HG03175 (cell line): ENCODE measurements at regions not wholly inside any gene's neighbourhood (a gene's known extent, or its start where the extent isn't known, plus 50 kb on each side); places are given as distances from the start of the nearest gene placed in this dataset.

Experiments
- ATAC-seq: cut with Tn5 transposase; IDR thresholded peaks from one replicate; pipeline ENCODE4 v1.9.1; 2021; ENCODE audit warnings: mild to moderate bottlenecking, moderate library complexity; ENCODE audit not compliant: unreplicated experiment

DNA sequence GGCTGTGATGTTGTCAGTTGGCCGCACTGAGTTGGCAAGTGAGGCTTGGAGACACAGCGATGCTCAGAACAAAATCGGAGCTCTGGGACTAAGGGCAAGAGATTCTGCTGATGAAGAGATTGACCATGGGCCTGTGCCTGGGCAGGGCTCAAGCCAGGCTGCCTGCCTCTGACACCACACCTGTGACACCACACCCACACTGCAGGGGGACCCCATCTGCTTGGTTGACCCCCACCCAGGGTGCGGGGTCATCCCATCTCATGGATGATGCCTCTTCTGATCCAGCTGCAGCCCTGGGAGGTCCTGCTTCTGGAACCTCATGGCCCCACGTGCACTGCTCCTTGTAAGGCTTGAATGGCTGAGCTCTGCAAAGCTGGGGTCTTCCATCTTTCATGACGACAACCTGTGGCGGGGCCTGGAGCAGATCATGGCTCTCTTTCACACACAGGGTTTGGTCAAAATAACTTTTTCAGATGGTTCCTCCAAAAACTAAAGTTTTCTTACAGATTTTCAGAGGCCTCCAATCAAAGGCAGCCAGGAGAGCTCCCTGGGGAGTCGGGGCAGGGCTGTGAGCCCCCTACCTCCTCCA, 185.2 kb downstream of the GADD45G start:
- no peak for ATAC-seq

DNA sequence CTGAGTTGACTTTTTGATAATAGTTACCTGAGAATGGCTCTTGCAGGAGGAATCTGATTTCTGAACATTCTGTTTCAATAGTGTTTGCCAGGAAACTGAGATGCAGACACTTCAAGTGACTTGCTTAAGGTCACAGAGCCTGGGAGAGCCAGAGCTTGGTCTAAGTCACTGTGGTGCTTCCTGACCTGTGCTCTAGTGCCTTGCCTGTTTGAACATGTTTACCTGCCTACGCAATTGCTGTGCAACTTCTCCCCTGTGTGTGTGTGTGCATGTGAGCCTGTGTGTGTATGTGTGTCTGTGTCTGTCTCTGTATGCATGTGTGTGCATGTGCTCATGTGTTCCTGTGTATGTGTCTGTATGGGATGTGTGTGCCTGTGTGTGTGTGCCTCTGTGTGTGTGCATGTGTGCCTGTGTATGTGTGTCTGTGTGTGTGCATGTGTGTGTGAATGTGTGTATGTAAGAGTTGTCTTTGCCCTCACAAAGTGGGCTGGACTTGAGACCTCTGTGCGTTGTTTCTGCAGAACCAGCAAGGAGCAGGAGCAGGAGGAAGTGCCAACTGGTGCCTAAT, 185.8 kb downstream of the GADD45G start:
- ATAC-seq = no peak

DNA sequence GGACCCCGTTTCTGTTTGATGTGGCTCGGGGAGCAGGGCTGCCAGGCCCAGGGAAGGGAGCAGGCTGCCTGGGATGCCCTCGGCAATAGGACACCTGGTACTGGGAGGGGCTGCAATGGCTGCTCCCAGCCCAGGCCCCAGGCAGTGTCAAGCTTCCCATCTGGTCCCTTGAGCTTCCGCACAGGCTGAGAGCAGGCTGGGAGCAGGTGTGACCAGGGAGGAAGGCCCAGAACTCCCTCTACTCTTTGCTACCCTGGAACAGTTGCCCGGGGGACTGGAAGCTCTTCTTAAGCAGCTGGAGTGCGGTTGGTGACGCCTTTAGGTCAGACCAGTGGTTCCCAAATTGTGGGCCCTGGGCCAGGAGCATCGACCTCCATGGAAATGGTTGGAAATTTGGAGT, 186.9 kb downstream of the GADD45G start:
- ATAC-seq = no peak

DNA sequence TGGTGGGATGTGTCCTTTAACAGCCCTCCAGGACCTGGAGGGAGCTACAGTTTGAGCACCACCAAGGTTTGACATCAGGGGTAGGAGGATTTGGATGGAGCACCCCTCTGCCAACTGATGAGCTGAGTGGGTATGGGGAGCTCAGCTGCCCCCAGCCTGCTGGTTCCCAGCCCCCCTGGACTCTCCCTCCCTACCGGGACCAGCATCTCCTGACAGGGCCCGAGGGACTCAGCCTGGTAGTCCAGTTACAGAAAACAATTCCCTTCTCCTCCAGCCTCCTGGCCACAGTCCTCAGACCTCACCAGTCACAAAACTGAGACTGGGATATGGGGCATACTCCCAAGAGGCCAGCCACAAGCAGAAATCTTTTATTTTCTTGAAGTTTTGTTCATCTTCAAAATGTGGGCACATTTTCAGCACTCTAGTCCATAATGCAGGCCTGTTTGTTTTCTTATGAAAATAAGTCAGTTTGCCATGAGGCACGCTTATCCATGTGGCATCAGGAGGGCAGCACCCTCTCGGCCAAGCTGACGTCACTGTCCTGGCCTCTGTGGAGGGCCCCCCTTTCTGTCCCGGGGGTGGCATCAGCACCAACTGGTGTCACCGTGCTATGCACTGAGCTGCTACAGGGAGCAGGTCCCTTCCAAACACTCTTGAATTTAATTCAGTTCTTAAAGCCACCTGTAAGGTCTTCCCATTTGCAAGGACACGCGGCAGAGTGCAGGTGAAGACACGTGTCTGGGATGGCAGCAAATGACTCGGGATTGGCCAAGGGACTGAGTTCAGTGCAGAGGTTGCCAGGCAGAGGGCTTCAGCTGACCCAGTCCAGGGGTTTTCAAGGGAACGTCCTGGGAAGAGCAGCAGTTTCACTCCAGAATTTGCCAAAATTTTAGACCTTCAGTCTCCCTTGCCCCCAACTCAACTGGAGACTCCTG, 187.6 kb downstream of the GADD45G start:
- no peak for ATAC-seq

DNA sequence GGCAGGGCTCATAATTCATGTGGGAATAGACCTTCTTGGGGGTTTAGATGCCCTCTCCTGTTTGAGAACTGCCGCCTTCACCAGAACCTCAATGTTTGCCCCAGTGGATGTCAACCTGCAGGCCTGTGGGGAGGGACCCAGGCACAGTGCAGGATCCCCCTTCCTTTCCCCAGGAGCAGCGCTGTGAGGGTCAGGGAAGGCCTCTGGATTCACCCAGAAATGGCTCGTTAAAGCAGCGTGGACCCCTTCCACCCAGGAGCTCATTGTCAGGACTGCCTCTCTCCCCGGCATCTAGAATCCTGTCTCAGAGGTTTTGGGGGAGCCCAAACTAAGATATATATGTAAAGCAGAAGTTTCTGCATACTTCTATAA, 188.3 kb downstream of the GADD45G start:
- ATAC-seq = no peak

DNA sequence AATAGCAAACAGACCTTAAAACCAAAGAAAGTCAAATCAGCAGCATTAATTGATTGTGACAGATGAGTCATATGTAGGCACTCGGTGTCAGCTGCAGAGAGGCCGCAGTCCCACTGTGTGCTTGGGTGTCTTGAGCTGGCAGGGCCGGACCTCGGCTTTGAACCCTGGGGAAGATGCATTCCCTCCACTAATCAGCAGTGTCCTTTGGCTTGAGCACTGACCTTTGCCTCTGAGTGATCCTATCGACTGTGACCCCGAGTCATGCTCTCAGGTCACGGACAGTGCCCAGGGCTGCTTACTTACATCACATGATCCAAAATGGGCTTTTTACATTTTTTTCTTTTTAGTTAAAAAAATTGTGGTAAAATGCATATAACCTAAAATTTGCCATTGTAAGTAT, 188.7 kb downstream of the GADD45G start:
- ATAC-seq = no peak

DNA sequence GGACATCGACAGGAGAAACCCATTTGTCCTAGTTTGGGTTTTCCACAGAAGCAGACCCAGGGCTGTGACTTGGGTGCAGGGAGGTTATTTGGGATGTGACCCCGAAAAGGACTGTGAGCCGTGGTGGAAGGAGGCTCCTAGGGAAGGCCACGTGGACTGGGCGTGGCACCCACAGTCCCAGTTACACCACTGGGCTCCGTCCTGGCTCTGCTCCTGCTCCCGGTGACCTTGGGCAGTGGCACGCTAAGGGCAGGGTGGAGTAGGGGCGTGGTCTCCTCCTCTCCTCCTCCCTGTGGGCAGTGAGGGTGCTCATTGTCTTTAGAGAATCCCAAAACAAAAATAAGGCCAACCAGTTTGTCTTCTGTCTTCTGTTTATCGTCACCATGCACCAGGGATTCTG, 190.1 kb downstream of the GADD45G start:
- ATAC-seq = no peak

DNA sequence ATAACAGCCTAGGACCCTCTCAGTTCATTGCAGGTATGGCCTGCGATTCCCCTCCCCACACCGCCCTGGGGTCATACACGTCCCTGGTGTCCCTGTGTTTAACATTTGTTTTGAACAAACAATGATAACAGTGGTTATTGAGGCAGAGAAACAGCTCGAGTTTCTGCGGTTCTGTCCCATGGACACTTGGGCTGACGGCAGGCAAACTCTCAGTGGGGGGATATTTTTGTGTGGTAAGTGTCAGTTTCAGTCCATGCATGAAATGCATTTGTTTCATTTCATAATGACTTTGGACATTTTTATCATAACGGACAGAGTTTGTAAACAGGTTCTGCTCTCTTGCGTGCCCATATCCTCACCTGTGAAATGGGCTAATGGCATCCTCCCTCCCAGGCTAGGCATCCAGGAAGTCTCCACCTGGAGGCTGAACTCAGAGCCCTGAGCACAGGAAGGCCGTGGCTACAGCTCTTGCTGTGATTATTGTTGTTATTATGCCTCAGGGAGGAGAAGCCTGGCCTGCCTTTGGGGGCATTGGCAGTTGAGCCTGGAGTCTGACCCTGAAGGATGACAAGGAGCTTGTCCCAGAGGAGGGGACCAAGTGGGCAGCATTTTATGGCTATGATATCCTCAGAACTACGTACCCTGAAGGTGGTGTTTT, 190.9 kb downstream of the GADD45G start:
- ATAC-seq = no peak

DNA sequence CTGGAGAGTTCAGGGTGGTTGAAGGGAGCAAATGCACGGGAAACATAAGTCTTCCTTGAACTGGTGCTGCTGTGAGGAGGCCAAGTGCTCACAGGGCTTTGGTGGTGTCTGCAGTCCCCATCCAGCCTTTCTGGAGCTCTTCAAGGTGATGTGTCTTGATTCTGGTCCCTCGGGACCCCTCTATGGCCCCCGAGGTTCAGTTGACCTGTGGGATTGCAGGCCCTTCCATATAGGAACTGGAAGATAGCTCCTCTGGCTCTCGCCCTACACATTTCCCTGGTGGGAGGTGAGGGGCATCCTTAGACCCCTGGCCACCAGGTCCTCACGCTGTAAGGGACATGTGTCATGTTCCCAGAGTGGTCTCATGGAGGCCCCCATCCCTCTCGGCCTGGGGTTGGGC, 191.8 kb downstream of the GADD45G start:
- no peak for ATAC-seq

DNA sequence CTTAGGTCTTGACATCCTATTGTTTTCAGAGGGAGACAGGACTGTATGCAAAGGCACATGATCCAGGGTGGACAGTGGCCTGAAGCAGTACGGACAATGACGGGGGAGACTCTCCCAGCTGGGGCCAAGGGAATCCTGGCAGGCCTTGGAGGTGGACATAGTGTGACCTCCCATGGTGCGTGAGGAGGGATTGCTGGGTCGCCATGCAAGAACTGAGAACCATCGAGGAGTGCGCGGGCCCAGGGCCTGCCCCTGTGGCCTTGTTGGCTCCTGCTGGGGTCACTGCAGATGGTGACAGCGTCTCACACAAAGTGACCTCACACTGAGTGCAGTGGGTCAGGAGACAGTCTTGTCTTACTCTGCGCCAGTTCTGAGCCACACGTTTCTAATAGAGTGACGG, 192.4 kb downstream of the GADD45G start:
- no peak for ATAC-seq

DNA sequence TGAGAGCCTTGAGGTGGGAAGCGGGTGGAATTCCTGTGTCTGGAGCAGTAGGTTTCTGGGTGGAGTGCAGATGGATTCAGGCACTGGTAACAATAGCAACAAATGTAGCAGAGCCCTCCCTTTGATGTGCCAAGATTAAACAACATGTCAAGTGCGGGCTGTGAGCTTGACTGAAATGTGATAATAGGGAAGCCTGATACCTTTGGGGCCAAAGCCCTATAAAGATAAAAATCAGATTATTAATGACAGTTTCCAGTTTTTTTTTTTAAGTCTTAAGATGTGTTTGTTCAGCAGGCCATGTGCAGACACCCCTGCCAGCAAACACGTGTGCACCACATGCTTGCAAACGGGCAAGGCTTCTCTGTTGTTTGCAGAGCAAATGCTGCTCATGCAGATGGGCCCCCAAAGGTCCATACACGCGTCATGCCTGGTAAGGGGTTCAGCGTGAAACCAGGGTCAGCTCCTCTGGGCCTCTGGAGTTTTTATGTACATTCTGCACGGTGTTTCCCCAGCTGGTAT, 193.2 kb downstream of the GADD45G start:
- ATAC-seq = no peak

DNA sequence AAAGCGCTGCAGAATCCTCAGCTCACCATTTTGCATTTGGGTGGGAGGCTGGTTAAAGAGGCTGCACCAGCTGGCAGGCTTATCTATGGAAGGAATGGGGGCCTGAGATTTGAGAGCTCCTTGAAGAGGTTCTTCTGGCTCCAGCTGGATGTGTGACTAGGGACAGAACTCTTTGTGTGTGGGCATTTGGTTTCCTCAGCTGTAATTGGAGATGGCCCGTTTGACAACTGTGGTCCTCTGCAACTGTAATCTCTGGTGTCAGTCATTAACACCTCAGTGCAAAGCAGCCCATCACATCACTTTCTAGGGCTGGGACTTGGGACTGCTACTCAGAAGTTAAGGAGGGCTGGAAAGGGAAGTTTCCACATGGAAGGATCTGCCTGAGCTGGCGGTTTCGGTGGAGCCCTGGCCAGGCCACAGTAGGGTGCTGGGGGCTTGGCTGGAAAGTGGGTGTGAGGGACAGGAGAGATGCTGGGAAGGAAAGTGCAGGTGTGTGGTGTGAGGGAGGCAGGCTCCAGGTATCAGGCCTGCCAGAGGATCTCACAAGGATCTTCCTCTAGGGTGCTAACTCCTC, 193.8 kb downstream of the GADD45G start:
- ATAC-seq = no peak

DNA sequence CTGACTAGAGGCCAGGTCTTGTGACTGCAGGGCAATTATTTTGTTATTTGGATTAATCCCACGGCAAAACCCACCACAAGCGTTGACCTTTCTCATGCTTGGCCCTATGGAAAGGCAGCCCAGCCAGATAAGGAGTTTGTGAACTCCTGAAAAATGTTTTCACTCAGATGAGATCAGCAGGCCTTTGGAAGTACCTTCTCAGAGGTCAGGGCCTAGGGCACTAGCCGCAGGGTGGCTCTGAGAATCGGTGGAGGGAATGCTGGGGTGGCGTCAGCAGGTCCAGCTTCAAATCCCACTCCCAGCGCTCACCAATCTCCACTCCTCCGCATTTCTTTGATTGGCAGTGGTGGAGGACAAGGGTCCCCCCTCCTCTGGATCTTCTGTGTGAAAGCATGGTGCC, 194.4 kb downstream of the GADD45G start:
- no peak for ATAC-seq

DNA sequence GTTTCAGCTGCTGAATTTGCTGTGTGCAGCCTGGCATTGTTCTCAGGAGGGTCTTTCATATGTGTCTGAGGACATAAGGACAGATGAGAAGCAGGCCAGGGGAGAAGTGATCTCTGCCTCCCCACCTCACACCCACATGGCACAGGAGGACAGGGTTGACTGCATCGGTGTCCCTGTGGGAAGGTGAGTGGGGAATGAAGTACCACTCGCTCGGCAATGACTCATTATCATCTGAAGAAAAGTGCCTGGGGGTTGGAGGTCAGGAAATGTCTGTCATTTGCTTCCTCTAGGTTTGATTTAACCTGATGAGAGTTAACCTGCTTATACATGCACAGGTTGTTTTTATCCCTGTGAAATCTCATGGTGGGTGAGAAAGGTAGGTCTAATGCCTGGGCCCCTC, 195.0 kb downstream of the GADD45G start:
- no peak for ATAC-seq

DNA sequence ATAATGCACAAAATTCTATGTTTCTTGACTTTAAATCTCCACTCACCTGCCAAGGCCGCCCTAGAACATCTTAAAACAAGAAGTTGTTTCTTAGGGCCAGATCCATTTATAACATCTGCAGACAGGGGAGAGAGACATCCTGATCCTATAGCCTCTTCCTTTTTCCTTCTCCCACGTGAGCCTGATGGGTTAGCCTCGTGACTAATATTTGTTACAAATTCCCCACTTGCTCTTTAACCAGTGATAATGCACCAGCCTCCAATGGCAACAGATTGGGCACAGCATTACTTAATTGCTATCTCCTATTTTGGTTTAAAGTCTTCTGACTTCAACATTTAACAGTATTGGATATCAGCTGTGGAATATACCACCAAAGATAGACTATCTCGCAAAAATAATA, 196.5 kb downstream of the GADD45G start:
- ATAC-seq = no peak

DNA sequence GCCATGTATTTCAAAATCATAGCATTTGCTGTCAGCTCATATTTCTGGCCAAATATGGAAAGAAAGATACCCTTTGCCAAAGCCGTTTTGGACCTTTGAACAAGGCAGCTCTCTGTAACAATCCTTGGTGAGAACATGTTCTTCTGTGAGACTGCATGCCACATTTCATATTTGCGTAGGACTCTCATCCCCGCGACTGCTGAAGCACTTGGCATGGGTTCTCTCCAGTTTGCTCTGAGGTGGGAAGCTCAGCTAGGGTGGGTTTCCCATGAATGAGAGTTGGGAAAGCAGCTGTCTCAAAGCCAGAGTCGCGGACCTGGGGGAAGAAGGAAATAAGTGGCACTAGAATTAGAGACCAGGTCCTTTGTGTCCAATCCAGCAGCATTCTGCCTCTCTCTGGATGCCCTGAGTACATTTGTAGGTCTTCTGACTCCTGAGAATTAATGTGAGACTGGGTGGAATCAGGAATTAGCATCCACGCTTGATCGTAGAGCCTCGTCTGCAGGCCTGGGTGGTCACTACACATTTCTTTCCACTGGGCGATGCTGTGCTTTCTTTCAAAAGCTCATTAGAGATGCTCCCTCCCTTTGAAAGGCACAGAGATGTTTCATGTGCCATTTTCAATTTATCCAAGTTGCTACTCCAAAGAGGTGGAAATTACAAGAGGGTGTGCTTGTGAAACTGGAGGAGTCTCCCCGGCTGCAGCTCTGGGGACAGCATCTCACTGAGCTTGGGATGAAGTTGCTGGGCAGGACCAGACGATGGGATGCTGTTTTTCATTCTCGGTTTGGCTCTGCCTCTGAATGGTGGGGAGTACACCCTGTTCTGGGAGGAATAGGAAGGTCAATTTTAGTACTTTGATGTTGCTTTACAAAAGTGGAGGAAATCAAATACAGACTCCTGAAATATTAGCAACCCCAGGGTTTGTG, 197.2 kb downstream of the GADD45G start:
- ATAC-seq = no peak

DNA sequence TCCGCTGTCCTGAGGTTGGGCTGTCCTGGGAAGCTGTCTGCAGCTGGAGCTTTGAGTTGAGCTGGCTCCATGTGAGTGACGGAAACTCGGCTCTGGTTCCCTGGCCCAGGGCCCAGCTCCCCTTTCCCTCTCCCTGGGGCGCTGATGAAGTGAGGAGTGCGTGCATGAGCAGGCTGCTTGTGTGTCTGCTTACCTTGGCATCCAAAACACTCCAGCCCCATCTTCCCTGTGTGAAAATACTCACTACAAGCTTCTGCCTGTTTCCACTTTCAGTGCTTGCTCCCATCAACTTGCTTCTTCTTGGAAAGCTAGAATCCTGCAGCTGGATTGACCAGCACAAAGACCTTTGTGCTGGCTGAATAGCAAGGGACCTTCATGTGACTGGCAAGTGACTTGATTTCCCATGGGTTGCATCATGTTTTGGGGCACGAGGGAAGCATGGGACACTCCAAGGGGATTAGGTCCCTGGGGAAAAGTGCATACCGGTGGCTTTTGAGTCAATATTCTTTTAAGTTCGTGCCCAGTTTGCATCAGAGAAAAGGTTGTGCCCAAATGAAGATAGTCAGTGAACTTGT, 198.1 kb downstream of the GADD45G start:
- no peak for ATAC-seq

DNA sequence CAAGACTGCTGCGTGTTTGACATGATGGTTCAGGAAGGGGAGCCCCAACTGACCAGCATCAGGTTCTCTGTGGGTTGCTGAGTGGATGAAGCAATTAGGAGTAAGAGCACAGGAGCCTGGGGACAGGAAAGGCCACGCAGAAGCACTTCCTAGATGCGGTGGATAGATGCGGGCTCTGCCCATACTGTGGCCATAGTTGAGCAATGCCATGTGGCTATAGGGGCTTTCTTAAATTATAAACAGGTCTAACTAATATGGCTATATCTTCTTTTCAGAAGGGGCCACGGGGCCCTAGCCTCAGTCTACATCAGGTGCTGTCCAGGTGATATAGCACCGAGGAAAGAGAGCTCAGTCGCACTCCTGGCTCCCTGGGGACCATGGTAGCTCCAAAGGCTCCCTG, 198.6 kb downstream of the GADD45G start:
- ATAC-seq = no peak

DNA sequence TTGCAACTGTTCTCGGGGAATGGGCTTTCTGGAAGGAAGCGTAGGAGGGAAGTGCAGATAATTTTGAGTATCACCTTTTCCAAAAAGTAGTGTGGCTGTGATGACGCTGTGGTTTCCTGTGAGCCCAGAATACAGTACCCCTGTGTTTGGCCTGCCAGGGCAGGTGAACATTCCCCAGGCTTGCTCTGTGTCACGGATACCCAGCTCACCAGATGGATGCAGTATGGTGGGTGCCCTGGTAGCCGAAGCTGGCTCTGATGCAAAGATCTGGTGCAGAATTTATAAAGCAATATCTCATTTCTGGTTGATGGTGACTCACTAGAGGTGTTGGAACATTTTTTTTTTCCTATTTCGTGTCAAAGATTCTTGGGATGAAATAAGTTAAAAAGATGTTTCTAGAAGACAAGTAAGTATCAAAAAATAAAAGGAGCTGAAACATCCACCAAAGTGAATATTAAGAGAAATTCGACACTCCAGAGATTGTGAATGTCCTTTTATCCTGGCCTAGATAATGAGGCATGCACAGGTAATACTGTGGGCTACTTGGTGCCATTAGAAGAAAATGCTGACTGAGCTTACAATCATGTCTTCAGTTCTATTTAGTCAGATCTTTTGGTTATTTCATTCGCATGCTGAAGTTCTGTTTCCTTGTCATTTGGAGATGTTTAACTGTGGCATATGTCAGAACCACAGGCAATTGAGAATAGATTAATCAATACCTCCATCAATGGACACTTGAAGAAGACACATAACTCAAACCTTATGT, 200.1 kb downstream of the GADD45G start:
- ATAC-seq = no peak
